ENCODE measurements at regions not wholly inside any gene's neighbourhood (a gene's known extent, or its start where the extent isn't known, plus 50 kb on each side); places are given as distances from the start of the nearest gene placed in this dataset.
A peak's percentile ranks its signal among the peaks of the same experiment; 100 is the strongest.

DNA sequence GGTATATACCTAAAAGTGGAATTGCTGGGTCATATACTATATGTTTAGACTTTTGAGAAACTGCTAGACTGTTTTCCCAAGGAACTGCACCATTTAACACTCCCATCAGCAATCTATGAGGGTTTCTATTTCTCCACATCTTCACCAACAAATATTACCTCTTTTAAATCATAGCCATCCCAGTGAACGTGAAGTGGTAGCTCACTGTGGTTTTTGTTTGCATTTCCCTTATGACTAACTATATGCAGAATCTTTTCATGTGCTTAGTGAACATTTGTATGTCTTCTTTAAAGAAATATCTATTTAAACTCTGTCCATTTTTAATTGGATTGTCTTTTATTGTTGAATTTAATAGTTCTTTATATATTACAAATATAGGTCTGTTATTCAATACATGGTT, 115.8 kb upstream of the SEC61G start:
- intact Hi-C loops (cut with micrococcal nuclease) = no loop called here
- H3K4me3 ChIP-seq (replicated peaks in 1 of 2; ENCODE audit: low read depth in 1 of 2, low read length in 2 of 2) = no peak overlapping the region
- H3K79me2 ChIP-seq (ENCODE audit: insufficient read depth, low read length) = no peaks in the 10 kb centered on the region
- H3K9me3 ChIP-seq (ENCODE audit: control insufficient read depth in 1 of 2, insufficient read depth in 1 of 2, low read depth in 1 of 2, low read length in 2 of 2) = no peaks in the 10 kb centered on the region
- ChIA-PET CTCF (no interaction called here), POLR2A (no interaction called here), RAD21 (ENCODE audit: low non-redundant PET in 1 of 2, low total read pairs in 2 of 2, uncharacterized antibody in 2 of 2, unreplicated experiment in 2 of 2) (no interaction called here)
- DNase-seq (ENCODE audit: low read depth, low spot score) (no peak), ATAC-seq (no peak)
- peaks cover 0 to 7% of the 10 kb centered on the region in 2 experiments; a peak in 1 of 4 replicates for H3K4me1 ChIP-seq (ENCODE audit: control insufficient read depth in 1 of 2, insufficient read depth in 2 of 2, low read length in 2 of 2)
- H2AFZ ChIP-seq (ENCODE audit: low read depth, low read length, poor library complexity, severe bottlenecking) = no peak overlapping the region
- peaks cover 4% of the 10 kb centered on the region; the same call in 1 of the 2 replicates for H3K9me2 ChIP-seq (ENCODE audit: insufficient read depth)
- no TSS peak for BruUV-seq (replicated peaks)
- no peak overlapping the region for H3K9ac ChIP-seq (ENCODE audit: low read length)
- no peaks in the 10 kb centered on the region for H4K20me1 ChIP-seq (ENCODE audit: insufficient read depth)
- no peaks in the 10 kb centered on the region for H3K36me3 ChIP-seq (ENCODE audit: control insufficient read depth in 1 of 2, insufficient read depth in 2 of 2, low read length in 2 of 2)
- H3K4me2 ChIP-seq (ENCODE audit: low read length) = no peak overlapping the region
- TF ChIP-seq CEBPB (IDR thresholded peaks at IDR 0.05; ENCODE audit: low read depth) = no peak
- no peak for TF ChIP-seq POLR2AphosphoS5 (IDR thresholded peaks at IDR 0.05; ENCODE audit: low read depth, low read length)
- no peak for TF ChIP-seq EGR1 (IDR thresholded peaks at IDR 0.05; ENCODE audit: low read depth)
- TF ChIP-seq RAD21 (IDR thresholded peaks at IDR 0.05; ENCODE audit: low read depth) = no peak
- TF ChIP-seq, protein P1, sequence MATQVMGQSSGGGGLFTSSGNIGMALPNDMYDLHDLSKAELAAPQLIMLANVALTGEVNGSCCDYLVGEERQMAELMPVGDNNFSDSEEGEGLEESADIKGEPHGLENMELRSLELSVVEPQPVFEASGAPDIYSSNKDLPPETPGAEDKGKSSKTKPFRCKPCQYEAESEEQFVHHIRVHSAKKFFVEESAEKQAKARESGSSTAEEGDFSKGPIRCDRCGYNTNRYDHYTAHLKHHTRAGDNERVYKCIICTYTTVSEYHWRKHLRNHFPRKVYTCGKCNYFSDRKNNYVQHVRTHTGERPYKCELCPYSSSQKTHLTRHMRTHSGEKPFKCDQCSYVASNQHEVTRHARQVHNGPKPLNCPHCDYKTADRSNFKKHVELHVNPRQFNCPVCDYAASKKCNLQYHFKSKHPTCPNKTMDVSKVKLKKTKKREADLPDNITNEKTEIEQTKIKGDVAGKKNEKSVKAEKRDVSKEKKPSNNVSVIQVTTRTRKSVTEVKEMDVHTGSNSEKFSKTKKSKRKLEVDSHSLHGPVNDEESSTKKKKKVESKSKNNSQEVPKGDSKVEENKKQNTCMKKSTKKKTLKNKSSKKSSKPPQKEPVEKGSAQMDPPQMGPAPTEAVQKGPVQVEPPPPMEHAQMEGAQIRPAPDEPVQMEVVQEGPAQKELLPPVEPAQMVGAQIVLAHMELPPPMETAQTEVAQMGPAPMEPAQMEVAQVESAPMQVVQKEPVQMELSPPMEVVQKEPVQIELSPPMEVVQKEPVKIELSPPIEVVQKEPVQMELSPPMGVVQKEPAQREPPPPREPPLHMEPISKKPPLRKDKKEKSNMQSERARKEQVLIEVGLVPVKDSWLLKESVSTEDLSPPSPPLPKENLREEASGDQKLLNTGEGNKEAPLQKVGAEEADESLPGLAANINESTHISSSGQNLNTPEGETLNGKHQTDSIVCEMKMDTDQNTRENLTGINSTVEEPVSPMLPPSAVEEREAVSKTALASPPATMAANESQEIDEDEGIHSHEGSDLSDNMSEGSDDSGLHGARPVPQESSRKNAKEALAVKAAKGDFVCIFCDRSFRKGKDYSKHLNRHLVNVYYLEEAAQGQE (IDR thresholded peaks at IDR 0.05; ENCODE audit: low read depth) = no peak
- H3K27me3 ChIP-seq (ENCODE audit: insufficient read depth, low read length) = no peaks in the 10 kb centered on the region
- H3K27ac ChIP-seq (ENCODE audit: low read depth, low read length) = no peak overlapping the region

DNA sequence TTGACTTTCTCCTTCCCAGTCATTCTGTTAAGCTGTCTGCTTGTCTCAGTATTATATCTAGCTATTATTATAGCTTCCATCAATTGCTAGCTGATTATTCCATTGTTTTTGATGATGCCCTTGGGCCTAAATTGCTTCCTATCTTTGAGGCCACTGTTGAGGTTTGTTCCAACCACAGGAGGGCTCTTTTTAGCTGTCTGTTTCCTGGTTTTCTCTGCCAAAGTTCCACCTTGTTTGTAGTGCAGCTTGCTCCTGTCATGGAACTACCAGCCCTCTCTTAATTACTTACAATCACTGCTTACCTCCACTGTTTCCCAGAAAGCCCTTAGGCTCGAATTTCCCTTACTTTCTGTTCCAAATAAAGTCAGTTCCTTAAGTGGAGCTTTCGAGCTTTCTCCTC, 118.7 kb upstream of the SEC61G start:
- DNase-seq (ENCODE audit: low read depth, low spot score) = peak; percentile 7
- Histone ChIP-seq H3K27ac (ENCODE audit: low read depth, low read length) (no peak overlapping the region), H3K4me3 (replicated peaks in 1 of 2; ENCODE audit: low read depth in 1 of 2, low read length in 2 of 2) (no peak overlapping the region), H3K4me1 (ENCODE audit: control insufficient read depth in 1 of 2, insufficient read depth in 2 of 2, low read length in 2 of 2) (peaks cover 0 to 7% of the 10 kb centered on the region in 2 experiments; a peak in 1 of 4 replicates), H3K4me2 (ENCODE audit: low read length) (no peak overlapping the region), H3K79me2 (ENCODE audit: insufficient read depth, low read length) (no peaks in the 10 kb centered on the region), H3K9me2 (ENCODE audit: insufficient read depth) (no peaks in the 10 kb centered on the region), H3K9me3 (ENCODE audit: control insufficient read depth in 1 of 2, insufficient read depth in 1 of 2, low read depth in 1 of 2, low read length in 2 of 2) (no peaks in the 10 kb centered on the region), H2AFZ (ENCODE audit: low read depth, low read length, poor library complexity, severe bottlenecking) (no peak overlapping the region), H4K20me1 (ENCODE audit: insufficient read depth) (no peaks in the 10 kb centered on the region), H3K36me3 (ENCODE audit: control insufficient read depth in 1 of 2, insufficient read depth in 2 of 2, low read length in 2 of 2) (no peaks in the 10 kb centered on the region), H3K27me3 (ENCODE audit: insufficient read depth, low read length) (no peaks in the 10 kb centered on the region), H3K9ac (ENCODE audit: low read length) (no peak overlapping the region)
- no TSS peak for BruUV-seq (replicated peaks)
- ATAC-seq = peak; percentile 57
- ChIA-PET POLR2A (interaction anchor here (1.2 kb wide), 1 partner anchor 378 kb away, joined by 3 read pairs; no protein-coding TSS in a partner anchor), CTCF (interaction anchor here (0.9 to 2.4 kb wide), 4 partner anchors 17 to 377 kb away, joined by 3 to 18 read pairs (median 5); no protein-coding TSS in a partner anchor), RAD21 (ENCODE audit: low non-redundant PET in 1 of 2, low total read pairs in 2 of 2, uncharacterized antibody in 2 of 2, unreplicated experiment in 2 of 2) (interaction anchor here (0.7 to 0.9 kb wide), 2 partner anchors 137 to 210 kb away, joined by 3 to 5 read pairs; no protein-coding TSS in a partner anchor)
- no peak for TF ChIP-seq EZH2 (IDR thresholded peaks at IDR 0.05)
- TF ChIP-seq, protein P2, sequence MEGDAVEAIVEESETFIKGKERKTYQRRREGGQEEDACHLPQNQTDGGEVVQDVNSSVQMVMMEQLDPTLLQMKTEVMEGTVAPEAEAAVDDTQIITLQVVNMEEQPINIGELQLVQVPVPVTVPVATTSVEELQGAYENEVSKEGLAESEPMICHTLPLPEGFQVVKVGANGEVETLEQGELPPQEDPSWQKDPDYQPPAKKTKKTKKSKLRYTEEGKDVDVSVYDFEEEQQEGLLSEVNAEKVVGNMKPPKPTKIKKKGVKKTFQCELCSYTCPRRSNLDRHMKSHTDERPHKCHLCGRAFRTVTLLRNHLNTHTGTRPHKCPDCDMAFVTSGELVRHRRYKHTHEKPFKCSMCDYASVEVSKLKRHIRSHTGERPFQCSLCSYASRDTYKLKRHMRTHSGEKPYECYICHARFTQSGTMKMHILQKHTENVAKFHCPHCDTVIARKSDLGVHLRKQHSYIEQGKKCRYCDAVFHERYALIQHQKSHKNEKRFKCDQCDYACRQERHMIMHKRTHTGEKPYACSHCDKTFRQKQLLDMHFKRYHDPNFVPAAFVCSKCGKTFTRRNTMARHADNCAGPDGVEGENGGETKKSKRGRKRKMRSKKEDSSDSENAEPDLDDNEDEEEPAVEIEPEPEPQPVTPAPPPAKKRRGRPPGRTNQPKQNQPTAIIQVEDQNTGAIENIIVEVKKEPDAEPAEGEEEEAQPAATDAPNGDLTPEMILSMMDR (IDR thresholded peaks at IDR 0.05 in 2 of 3, conservative IDR thresholded peaks at IDR 0.05 in 1 of 3; ENCODE audit: borderline replicate concordance in 1 of 3, insufficient read depth in 1 of 3, low read depth in 2 of 3, low read length in 2 of 3) = peak in 2 of 3 experiments; percentile 6 to 17; a peak in 1 of 6 replicates
- TF ChIP-seq CBX3 (IDR thresholded peaks at IDR 0.05; ENCODE audit: low read depth) = no peak
- TF ChIP-seq RAD21 (IDR thresholded peaks at IDR 0.05; ENCODE audit: low read depth) = peak; percentile 63
- intact Hi-C loops (cut with micrococcal nuclease) = no loop called here
